Hematopoietic multipotent progenitor cell treated with erythropoietin and hydrocortisone succinate and interleukin-3 and kit ligand, for 6 days (in vitro differentiated cells): ENCODE measurements at regions not wholly inside any gene's neighbourhood (a gene's known extent, or its start where the extent isn't known, plus 50 kb on each side); places are given as distances from the start of the nearest gene placed in this dataset.

Experiments used
- DNase-seq: peaks from one replicate; pipeline ENCODE4 v3.0.0-alpha.2; 2015

DNA sequence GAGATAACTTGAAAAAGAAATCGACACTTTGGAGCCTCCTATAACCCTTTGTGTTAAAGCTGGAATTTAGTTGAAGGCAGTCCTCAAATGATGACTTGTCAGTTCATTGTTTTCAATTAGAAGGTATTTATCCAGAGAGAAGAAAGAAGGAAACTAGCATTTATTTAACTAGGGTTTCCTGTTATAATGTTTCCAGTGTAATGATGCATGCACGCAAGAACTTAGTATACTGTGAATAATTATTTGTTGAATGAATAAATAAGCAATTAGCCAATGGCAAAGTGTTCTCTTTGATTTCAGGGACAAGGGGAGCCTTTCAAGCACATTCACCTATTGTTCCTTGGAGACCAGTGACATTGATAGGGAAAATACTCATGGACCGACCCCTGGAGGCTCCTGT is 307.4 kb downstream of the KLF5 start:
- DNase-seq: no peak

DNA sequence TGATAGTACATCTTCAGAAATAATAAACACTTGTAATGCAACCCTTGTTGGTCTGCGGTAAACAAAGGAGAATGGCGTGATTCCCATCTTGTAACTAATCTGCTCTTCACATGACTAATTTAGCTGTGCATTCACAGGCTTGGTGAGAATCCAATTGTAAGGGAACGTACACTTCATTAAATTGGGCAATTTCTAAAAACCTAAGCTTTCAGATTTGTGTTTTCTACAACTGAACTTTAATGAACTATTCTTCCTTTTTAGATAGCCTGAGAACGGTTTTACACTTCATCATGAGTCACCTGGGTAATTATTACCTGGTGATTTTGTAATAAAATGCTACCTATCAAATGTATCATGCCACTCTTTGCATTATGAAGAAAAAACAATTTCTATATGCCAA is 306.9 kb downstream of the KLF5 start:
- no peak for DNase-seq

- DNase-seq: no peak
These were observed 306.4 kb downstream of the KLF5 start for GRCh38 chr13:73365252-73365651.

DNA sequence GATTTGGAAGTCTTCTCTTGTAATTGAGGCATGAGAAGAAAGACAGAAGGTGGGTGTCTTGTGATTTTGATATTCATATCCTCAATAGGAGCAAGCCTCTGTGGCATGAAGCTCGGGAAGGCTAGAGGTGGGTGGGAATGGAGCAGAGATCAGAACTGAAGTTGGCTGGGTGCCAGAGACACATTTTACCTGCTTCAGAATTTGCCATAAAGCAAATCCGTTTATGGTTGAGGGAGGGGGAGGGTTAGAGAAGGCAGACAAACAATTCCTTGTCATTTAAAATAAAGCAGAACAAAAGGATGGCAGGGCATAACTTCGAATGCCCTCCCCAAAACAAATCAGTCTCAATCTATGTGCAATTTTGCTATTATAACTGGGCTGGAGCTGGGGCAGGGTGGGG is 305.9 kb downstream of the KLF5 start:
- DNase-seq: no peak

DNA sequence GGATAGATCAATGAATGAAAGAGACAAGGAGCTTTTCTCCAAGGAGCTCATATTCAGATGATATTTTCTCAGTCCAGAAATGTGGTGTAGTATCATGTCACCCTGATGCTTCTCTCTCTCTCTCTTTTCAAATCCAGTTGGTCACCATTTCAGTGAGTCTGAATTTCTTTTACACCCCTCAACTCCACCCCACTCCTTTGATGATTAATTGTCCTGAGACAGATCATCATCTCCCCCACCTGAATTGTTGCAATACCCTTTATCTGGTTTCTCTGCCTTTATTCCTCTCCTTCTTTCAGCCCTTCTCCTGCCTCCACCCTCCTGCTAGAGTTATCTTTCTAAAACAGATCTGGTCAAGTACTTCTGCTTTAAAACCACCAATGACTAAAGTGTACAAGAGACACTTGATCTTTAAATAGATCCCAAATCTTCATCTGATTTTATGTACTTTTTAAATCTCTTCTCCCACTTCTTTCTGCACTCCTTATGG is 299.8 kb downstream of the KLF5 start:
- DNase-seq: peak; percentile 29

GRCh38 chr13:73355134-73355533 is 296.3 kb downstream of the KLF5 start:
- no peak for DNase-seq

GRCh38 chr13:73351730-73352129 is 292.9 kb downstream of the KLF5 start:
- no peak for DNase-seq

- no peak for DNase-seq
These were observed 282.9 kb downstream of the KLF5 start for GRCh38 chr13:73341748-73342147.

- DNase-seq: no peak
These were observed 281.3 kb downstream of the KLF5 start for GRCh38 chr13:73340069-73340468.

- DNase-seq: no peak
These were observed 280.3 kb downstream of the KLF5 start for GRCh38 chr13:73339086-73339485.

DNA sequence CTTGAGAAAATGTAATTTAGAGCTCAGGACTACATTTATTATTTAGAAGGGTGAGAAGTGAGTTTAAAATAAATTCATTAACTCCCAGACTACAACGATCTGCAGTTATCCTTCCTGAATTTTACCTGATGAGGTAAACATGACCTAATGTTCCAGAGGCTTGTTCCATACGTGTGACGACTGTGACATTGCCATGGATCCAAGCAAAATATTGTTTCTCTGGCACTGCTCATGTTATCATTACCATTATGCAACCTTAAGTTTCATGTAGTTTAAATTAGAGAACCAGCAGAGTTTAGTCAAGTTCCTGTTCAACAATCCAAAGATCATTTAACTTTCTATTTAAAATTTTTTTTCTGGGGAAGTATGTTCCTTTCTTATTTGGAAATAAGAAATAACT is 279.6 kb downstream of the KLF5 start:
- DNase-seq: no peak

DNA sequence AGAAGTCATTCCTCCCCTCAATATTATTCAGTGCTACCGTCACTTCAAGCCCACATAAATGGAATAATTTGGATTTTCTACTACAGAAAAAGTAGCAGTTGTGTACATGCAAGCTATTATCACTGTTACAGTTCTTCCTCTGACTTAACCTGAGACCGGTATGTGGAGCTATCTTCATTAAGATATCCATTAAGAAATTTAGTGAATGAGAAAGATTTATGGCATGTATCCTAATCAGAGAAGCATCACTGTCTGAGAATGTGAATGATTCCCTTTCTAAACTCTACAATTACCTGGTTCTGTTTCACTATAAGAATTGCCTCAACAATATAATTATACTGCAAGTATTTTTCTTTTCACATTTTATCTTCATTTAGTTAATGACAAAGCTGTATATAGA is 278.7 kb downstream of the KLF5 start:
- no peak for DNase-seq

DNA sequence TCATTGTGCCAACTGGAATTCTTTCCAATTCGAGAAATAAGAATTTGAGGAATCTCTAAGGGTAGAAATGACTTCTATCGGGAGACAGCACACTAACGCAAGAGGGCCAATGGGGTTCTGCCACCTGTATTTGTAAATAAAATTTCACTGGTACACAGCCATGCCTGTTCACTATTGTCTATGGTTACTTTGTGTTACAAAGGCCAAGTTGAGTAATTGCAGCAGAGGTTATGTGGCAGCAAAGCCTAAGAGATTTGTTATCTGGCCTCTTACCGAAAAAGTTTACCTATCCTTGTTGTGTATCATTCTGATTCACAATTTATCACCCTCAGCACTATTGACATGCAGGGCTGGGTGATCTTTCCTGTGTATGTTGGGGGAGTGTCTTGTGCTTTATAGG is 278.0 kb downstream of the KLF5 start:
- DNase-seq: no peak

GRCh38 chr13:73335944-73336343 is 277.1 kb downstream of the KLF5 start:
- no peak for DNase-seq

DNA sequence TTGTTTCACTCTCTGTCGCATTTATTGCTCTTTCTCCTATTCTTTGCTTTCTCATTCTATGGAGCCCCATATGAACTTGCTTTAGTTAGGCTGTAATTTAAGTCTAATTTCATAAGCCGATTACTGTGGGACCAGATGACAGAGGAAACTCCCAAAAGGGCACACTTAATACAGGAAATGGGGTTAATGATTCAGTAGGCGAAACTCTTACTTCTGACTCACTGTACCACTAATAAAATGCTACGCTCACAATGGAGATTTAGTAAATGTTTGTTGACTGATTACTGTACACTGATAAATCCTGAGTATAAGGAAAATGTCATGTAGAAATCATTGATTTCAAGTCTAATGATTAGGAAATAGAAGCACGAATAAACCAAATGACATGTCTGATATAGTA is 276.4 kb downstream of the KLF5 start:
- DNase-seq: peak; percentile 2

GRCh38 chr13:73334445-73334844 is 275.6 kb downstream of the KLF5 start:
- DNase-seq: no peak

- DNase-seq: no peak
These were observed 272.8 kb downstream of the KLF5 start for GRCh38 chr13:73331556-73331955.

DNA sequence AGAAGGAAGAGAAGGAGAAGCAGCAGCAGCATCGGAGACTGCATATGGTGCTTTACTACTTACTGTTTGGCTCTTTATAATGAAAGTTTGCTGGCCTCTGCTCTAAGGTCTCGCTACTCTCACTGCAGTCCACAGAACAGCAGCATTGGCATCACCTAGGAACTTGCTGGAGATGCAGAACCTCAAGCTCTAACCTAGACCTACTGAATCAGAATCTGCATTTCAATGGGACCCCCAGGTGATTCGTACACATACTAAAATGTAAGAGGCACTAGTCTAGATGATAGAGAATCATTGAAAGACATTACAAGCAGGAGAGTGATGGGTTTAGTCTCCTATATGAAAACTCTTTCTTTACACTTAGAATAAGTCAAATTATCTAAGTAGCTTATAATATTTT is 270.6 kb downstream of the KLF5 start:
- DNase-seq: no peak

- DNase-seq: no peak
These were observed 268.8 kb downstream of the KLF5 start for GRCh38 chr13:73327579-73327978.

- no peak for DNase-seq
These were observed 267.1 kb downstream of the KLF5 start for GRCh38 chr13:73325723-73326558.

DNA sequence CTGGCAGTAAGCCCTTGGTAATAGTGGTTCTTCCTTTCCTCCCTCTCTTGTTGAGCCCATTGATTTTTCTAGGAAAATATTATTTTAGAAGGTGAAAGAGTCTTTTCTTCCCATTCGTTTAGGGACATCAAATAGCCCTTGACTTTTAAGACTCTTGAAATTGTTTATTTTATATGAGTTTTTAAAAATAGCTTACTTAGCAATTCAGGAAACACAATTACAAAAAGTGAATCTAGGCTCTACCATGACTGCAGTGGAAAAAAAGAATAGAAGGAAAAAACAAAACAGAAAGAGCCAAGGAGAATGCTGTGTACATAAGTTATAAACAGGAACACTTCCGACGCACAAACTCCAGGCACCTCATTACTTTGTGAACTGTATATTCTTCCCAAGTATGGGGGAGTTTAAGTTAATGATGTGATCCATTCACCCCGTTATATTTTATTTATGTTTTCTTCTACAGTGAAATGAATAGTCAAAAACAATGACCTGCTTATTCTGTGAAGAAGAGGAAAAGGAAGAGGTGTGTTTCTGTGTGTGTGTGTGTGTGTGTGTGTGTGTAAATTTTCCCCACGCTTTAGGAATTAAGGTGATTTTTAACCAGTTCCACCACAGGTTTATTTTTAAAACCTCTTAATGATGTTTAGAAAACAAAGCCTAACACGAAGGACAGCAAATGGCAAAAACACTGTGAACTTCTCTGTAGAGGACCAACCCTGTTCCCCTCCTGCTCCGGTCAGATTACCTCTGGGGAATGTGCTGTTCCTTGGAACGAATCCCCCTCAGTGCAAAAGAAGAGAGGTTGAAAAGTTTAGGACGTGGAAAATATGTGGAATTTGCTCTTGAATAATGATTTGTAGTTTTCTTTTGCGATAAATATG is 266.3 kb downstream of the KLF5 start:
- no peak for DNase-seq

- DNase-seq: no peak
These were observed 264.8 kb downstream of the KLF5 start for GRCh38 chr13:73323615-73324014.

GRCh38 chr13:73321043-73321442 is 262.2 kb downstream of the KLF5 start:
- DNase-seq: no peak

GRCh38 chr13:73317140-73317539 is 258.3 kb downstream of the KLF5 start:
- no peak for DNase-seq
